Sigmoid colon (tissue), 6 donors: ENCODE measurements at regions not wholly inside any gene's neighbourhood (a gene's known extent, or its start where the extent isn't known, plus 50 kb on each side); places are given as distances from the start of the nearest gene placed in this dataset.

ENCODE experiments used
- DNase-seq: peaks from one replicate; pipeline ENCODE4 v3.0.0-alpha.2; 2019
- H3K27ac ChIP-seq, 4 donors: fragments of 200-600 bp; sonication (generic); one replicate each; pipeline ENCODE4 v1.5.1; 2016 to 2019; ENCODE audit warnings: mild to moderate bottlenecking in 1 of 4
- H3K27me3 ChIP-seq, 3 donors: fragments of 200-600 bp; sonication (generic); one replicate each; pipeline ENCODE4 v1.5.1; 2019; ENCODE audit warnings: mild to moderate bottlenecking in 1 of 3
- H3K36me3 ChIP-seq, 4 donors: fragments of 200-600 bp; sonication (generic); one replicate each; pipeline ENCODE4 v1.5.1; 2016 to 2019
- H3K4me1 ChIP-seq, 4 donors: fragments of 200-600 bp; sonication (generic); one replicate each; pipeline ENCODE4 v1.5.1; 2017 to 2019
- H3K4me3 ChIP-seq, 4 donors: fragments of 200-600 bp; sonication (generic); one replicate each; pipeline ENCODE4 v1.5.1; 2017 to 2019; ENCODE audit warnings: mild to moderate bottlenecking in 2 of 4, moderate library complexity in 1 of 4
- H3K9me3 ChIP-seq, 4 donors: fragments of 200-600 bp in 3 of 4; sonication (generic) in 3 of 4; one replicate each; pipeline versions ENCODE4 v1.5.1 to v1.6.1; 2013 to 2019
- EP300 ChIP-seq, 4 donors: sonication (generic); formaldehyde crosslinking; IDR thresholded peaks; one replicate each; pipeline ENCODE4 v1.6.1; 2017; ENCODE audit warnings: antibody characterized with exemption in 4 of 4
- POLR2A ChIP-seq, 2 donors: fragments of 450-650 bp; IDR thresholded peaks; one replicate each; pipeline ENCODE4 v1.6.1; 2016; ENCODE audit warnings: antibody characterized with exemption in 2 of 2, mild to moderate bottlenecking in 2 of 2, moderate library complexity in 2 of 2
- POLR2AphosphoS5 ChIP-seq, 4 donors: sonication (generic); formaldehyde crosslinking; IDR thresholded peaks; one replicate each; pipeline ENCODE4 v1.6.1; 2017; ENCODE audit warnings: antibody characterized with exemption in 4 of 4
- WGBS, 2 donors: extraction: QIAGEN DNeasy Blood & Tissue Kit; methylation state at CpG; one replicate each; pipeline ENCODE4 v1.1.7; 2013; 5-methylcytosine and 5-hydroxymethylcytosine counted together
- intact Hi-C: fragments of 100-400 bp; cut with DNase I; formaldehyde crosslinking; loops from one replicate; pipeline ENCODE4 v1.15.1; 2023
- TF ChIP-seq, protein P1 (sequence below), 4 experiments: fragments of 450-650 bp in 3 of 4; fragments of 200-600 bp in 1 of 4; IDR thresholded peaks; one replicate each; pipeline ENCODE4 v1.5.1; 2016 to 2019; ENCODE audit warnings: antibody characterized with exemption in 4 of 4, mild to moderate bottlenecking in 3 of 4, moderate library complexity in 2 of 4
- donor health status: healthy with polysubstance abuse.
- donor health status: healthy.

GRCh38 chr4:14272206-14272605 lies 644.7 kb upstream of the BOD1L1 start:
- H3K9me3 ChIP-seq: no peaks in the 10 kb centered on the region
- TF ChIP-seq, protein P1, sequence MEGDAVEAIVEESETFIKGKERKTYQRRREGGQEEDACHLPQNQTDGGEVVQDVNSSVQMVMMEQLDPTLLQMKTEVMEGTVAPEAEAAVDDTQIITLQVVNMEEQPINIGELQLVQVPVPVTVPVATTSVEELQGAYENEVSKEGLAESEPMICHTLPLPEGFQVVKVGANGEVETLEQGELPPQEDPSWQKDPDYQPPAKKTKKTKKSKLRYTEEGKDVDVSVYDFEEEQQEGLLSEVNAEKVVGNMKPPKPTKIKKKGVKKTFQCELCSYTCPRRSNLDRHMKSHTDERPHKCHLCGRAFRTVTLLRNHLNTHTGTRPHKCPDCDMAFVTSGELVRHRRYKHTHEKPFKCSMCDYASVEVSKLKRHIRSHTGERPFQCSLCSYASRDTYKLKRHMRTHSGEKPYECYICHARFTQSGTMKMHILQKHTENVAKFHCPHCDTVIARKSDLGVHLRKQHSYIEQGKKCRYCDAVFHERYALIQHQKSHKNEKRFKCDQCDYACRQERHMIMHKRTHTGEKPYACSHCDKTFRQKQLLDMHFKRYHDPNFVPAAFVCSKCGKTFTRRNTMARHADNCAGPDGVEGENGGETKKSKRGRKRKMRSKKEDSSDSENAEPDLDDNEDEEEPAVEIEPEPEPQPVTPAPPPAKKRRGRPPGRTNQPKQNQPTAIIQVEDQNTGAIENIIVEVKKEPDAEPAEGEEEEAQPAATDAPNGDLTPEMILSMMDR (IDR thresholded peaks at IDR 0.05): no peak
- no peak for TF ChIP-seq EP300 (IDR thresholded peaks at IDR 0.05)
- TF ChIP-seq POLR2A (IDR thresholded peaks at IDR 0.05): no peak
- no peak for TF ChIP-seq POLR2AphosphoS5 (IDR thresholded peaks at IDR 0.05)
- no peaks in the 10 kb centered on the region for H3K4me1 ChIP-seq
- no peak overlapping the region for H3K4me3 ChIP-seq
- DNase-seq: no peak
- H3K27ac ChIP-seq: no peak overlapping the region
- intact Hi-C loops: no loop called here
- WGBS, 2 donors: 36 to 73% methylated on average over 1 of the region's 1 CpG
- H3K27me3 ChIP-seq: no peaks in the 10 kb centered on the region
- H3K36me3 ChIP-seq: no peaks in the 10 kb centered on the region

- intact Hi-C loops: no loop called here
- DNase-seq: no peak
Measured at GRCh38 chr4:14277505-14277904, 650.0 kb upstream of the BOD1L1 start.

GRCh38 chr4:14280567-14280966 lies 653.0 kb upstream of the BOD1L1 start:
- H3K4me1 ChIP-seq: no peaks in the 10 kb centered on the region
- 83 to 86% methylated on average over 1 of the region's 1 CpG for WGBS, 2 donors
- H3K9me3 ChIP-seq: peaks cover 0 to 3% (median 0%) of the 10 kb centered on the region in 4 donors
- no peaks in the 10 kb centered on the region for H3K27me3 ChIP-seq
- no peak overlapping the region for H3K27ac ChIP-seq
- no peaks in the 10 kb centered on the region for H3K36me3 ChIP-seq
- no peak for DNase-seq
- no peak overlapping the region for H3K4me3 ChIP-seq
- intact Hi-C loops: no loop called here
- TF ChIP-seq POLR2A (IDR thresholded peaks at IDR 0.05) (no peak), EP300 (IDR thresholded peaks at IDR 0.05) (no peak), POLR2AphosphoS5 (IDR thresholded peaks at IDR 0.05) (no peak)
- TF ChIP-seq, protein P1 (IDR thresholded peaks at IDR 0.05): no peak

More at GRCh38 chr4:14277505-14277904, 650.0 kb upstream of the BOD1L1 start:
- H3K27me3 ChIP-seq: no peaks in the 10 kb centered on the region
- H3K36me3 ChIP-seq: no peaks in the 10 kb centered on the region
- WGBS, 2 donors: 65 to 73% methylated on average over 4 of the region's 4 CpGs
- no peak overlapping the region for H3K4me3 ChIP-seq
- TF ChIP-seq, protein P1 (IDR thresholded peaks at IDR 0.05): no peak
- no peak for TF ChIP-seq POLR2AphosphoS5 (IDR thresholded peaks at IDR 0.05)
- H3K27ac ChIP-seq: no peak overlapping the region
- H3K9me3 ChIP-seq: peaks cover 0 to 3% (median 0%) of the 10 kb centered on the region in 4 donors
- no peaks in the 10 kb centered on the region for H3K4me1 ChIP-seq

DNA sequence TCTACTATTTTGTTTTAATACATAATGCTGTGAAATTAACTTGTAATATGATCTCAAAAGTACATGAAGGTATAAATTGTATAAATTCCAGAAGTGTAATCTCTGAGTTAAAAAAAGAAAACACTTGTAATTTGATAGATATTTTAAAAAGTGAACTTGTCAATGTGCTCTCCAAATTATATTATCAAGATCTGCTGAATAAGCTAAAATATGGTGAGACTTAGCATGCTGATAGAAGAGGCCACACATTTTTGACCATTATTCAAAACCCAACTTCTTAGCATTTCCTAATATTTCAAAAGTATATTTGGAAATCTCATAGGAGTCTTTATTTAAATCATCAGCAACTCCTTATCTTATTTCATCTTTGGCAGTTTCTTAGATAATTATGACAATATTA lies 657.1 kb upstream of the BOD1L1 start:
- no peaks in the 10 kb centered on the region for H3K4me1 ChIP-seq
- no peaks in the 10 kb centered on the region for H3K27me3 ChIP-seq
- peaks cover 0 to 5% (median 3%) of the 10 kb centered on the region in 4 donors for H3K9me3 ChIP-seq
- no peak overlapping the region for H3K4me3 ChIP-seq
- no peaks in the 10 kb centered on the region for H3K36me3 ChIP-seq
- intact Hi-C loops: no loop called here
- TF ChIP-seq POLR2AphosphoS5 (IDR thresholded peaks at IDR 0.05) (no peak), EP300 (IDR thresholded peaks at IDR 0.05) (no peak), POLR2A (IDR thresholded peaks at IDR 0.05) (no peak)
- TF ChIP-seq, protein P1 (IDR thresholded peaks at IDR 0.05): no peak
- no peak for DNase-seq
- H3K27ac ChIP-seq: no peak overlapping the region

- Histone ChIP-seq H3K9me3 (peaks cover 0 to 5% (median 2%) of the 10 kb centered on the region in 4 donors), H3K27ac (no peak overlapping the region), H3K4me1 (no peaks in the 10 kb centered on the region), H3K4me3 (no peak overlapping the region), H3K27me3 (no peaks in the 10 kb centered on the region), H3K36me3 (no peaks in the 10 kb centered on the region)
- TF ChIP-seq, protein P1 (IDR thresholded peaks at IDR 0.05): no peak
- TF ChIP-seq POLR2AphosphoS5 (IDR thresholded peaks at IDR 0.05) (no peak), POLR2A (IDR thresholded peaks at IDR 0.05) (no peak), EP300 (IDR thresholded peaks at IDR 0.05) (no peak)
- intact Hi-C loops: no loop called here
- 90% methylated on average over 1 of the region's 1 CpG for WGBS, 2 donors
- DNase-seq: no peak
Measured at GRCh38 chr4:14289708-14290107, 662.2 kb upstream of the BOD1L1 start.
